T-helper 2 cell treated with Interferon-gamma antibody and Interleukin-4, amounts not matched to agents 100 ng/mL and 5 ng/mL, for 36 hours (primary cell): ENCODE measurements at regions not wholly inside any gene's neighbourhood (a gene's known extent, or its start where the extent isn't known, plus 50 kb on each side); places are given as distances from the start of the nearest gene placed in this dataset.

Source experiments
- intact Hi-C: fragments of 100-400 bp; cut with micrococcal nuclease; formaldehyde crosslinking; loops from one replicate; pipeline ENCODE4 v1.15.1; 2023

DNA sequence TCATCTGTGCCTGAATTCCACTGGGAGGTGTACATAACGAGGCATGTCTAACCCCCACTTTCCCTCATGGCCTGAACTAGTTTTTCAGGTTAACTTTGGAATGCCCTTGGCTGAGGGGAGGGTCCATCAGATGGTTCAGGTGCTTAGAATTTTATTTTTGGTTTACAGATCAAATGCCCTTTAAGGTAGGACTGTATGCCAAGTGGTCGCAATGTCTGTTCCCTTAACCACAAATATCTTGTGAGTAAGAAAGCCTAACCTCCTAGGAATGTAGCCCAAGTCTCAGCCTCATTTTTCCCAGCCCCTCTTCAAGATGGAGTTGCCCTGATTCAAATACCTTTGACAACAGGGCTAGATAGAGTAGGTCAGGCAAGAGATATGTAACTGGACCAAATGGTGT lies 78.4 kb downstream of the RNASET2 start:
- intact Hi-C loops: no loop called here

DNA sequence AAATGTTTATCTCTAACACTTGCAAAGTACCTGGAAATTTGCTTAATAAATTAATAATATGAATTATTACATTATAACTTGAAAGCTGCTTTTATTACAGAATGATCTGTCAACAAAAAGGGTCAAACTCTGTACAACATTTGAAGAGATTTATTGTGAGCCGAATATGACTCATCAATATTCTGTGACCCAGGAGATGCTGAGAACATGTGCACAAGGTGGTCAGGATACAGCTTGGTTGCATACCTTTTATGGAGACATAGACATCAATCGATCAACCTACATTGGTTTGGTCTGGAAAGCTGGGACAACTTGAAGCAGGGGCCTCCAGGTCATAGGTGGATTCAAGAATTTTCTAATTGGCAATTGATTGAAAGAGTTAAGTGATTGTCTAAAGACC lies 79.0 kb downstream of the RNASET2 start:
- intact Hi-C loops: no loop called here

DNA sequence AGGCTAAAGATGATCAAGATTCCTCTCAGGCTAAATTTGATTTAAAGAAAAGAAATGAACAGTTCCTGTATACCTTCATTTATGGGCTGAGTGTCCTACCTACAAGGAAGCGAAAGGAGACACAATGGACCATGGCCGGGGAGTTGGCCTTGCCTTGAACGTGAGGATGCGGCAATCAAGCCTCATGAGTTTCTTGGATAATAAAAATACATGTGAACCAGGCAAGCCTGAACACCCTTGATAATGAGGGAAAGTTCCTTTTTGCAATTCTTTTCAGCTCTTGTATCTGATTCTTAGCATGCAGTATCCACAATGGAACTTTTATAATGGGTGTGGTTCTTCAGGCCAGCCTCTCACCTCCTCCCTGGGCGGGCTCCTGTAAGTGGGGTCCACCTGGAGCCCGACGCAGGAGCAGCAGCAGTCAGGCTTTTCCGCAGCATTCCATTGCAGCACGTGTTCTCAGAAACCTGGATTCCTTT lies 83.8 kb downstream of the RNASET2 start:
- intact Hi-C loops: no loop called here

DNA sequence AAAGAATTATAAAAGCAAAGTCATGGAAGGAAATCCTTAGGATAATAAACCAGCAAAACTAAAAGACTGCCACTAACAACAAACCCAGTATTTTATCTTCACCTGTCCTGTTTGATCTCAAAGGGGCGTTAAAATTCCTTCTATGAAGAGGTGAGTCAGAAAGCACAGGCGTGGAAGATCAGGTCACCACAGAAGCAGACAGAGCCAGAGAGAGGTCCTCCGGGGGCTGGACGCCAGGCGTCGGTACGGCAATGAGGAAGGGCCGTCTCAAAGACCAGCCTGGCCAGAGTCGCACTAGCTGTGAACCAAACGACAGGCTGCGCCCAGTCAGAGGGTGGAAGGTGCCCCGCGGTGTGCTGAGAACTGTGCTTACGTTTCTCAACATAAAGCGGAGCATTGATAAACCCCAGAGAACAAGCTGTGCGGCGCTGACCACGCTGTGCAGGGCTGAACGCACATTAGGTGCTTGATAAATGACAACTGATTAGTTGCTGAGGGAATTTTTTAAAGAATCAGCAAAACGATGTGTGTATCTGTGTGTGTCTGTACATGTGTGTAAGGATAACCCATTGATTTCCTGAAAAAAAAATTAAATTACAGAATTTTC lies 85.6 kb downstream of the RNASET2 start:
- intact Hi-C loops: no loop called here

DNA sequence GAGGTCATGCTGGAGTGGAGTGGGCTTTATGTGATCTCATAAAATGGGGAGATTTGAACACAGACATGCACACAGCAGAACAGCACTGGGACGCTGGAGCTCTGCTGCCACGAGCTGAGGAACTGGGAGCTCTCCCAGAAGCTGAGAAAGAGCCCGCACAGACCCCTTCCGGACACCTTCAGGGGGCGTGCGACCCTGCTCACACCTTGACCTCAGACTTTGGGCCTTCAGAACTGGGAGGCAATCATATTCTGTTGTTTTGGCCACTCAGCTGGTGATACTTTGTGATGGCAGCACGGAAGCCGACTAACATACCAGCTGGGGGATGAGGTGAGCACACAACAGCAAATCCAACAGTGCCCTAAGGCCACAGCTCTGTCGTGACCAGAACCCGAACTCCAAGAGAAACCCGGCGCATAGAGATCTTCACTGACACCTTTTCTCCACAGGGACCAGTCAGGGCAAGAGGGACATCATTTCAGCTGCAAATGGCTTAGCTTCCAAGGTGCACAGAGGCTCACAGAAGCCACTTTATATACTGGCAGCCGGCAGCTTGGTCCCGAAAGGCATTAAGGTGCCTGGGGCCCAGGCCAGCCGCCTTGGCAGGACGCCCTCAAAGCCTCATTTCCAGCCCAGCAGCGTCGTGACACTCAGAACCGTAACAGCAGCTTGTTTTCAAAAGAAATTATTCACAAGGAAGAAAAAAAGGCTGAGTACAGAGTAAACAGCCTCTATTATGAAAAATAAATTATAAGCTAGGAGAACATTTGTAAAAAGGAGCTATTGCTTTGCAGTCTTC lies 89.3 kb downstream of the RNASET2 start:
- intact Hi-C loops: no loop called here

DNA sequence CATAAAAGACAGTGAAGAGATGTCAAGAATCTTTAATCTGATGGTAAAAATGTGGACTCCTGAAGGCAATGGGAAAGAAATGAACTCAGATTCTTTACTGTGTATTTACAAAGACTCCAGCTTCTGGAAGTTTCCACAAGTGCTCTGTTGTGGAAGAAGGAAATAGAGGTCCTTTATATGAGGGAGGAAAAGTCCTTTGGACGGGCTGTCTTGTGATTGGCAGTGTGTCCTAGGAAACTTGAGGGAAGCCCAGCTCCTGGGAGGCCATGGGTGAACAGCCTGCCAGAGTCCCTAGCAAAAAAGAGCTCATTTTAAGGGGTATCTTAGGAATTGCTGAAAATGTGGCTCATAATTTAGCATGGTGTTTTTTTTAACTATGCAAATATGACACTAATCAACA lies 92.0 kb downstream of the RNASET2 start:
- intact Hi-C loops: loop anchor here (5.0 kb wide), 3 partner anchors 77 to 133 kb away; partner anchors contain the start of gene CEP43

DNA sequence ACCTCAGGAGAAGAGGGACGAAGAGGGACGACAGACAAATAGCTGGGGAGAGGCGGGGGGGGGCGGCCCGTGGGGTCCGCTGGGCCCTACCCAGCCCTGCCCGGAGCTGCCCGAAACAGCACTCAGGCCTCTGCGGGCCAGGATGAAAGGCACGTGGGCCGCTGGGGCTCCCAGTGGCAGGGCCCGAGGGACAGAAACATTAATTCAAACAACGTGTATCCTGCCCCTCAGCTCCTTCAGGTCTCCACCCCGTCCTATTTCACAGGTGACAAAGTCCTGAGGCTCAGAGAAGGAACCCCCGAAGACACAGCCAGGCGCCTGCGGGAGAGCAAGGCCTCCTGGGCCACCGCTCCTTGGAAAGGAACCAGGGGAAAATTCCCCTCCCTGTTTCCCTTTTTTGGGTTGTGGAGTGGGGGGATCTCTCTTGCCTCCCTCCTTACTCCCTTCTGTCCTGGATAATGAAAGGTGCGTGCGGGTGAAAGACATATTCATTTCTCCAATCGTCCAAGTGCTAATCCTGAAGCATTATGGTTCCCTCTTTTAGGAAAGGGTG lies 93.3 kb downstream of the RNASET2 start:
- intact Hi-C loops: loop anchor here (5.0 kb wide), 3 partner anchors 76 to 134 kb away; partner anchors contain the start of gene CEP43

DNA sequence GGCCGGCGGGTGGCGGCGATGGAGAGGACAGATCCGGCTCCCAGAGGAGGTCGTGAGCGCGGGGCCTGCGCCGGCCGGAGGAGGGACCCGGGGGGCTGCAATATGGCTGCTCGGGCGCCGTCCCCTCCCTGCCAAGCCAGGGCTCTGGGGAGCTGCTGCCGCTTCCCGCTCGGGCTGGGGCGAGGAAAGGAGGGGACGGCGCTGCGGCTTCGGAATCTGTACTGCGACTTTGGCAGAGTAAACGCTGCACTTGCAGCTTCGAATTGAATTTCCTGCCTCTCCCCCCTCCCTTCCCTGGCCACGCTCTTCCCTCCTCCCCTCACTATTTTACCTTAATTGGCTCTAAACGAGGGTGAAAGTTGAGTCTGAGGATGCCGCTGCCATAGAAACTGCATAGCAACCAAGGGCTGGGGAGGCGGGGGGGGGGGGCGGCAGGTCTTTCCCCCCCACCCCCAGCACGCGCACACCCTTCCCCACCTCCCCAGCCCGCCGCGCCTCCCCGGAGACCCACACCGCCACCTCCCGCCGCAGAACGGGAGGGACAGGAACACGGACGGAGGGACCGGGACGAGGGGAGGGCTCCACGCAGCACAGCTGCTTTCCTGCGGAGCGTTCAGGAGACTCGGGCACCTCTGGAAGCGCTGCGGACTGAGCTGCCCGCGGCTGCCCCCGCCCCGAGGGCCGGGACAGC lies 93.9 kb downstream of the RNASET2 start:
- intact Hi-C loops: loop anchor here (5.0 kb wide), 3 partner anchors 75 to 135 kb away; partner anchors contain the start of gene CEP43

DNA sequence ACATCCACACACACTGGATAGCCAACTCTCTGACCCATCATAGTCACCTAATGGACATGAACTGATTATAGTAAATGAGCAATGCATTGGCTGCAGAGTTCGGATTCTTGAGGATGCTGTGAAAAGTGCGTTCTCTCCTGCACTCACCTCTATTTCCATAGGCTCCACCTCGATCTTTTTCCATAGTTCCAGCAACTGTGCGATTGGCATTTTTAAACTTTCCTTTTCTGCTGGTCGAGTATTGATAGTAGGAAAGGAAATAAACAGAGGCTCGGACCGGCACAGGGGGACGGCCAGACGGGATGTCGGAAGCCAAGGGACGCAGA lies 94.4 kb downstream of the RNASET2 start:
- intact Hi-C loops: loop anchor here (5.0 kb wide), 3 partner anchors 75 to 135 kb away; partner anchors contain the start of gene CEP43

DNA sequence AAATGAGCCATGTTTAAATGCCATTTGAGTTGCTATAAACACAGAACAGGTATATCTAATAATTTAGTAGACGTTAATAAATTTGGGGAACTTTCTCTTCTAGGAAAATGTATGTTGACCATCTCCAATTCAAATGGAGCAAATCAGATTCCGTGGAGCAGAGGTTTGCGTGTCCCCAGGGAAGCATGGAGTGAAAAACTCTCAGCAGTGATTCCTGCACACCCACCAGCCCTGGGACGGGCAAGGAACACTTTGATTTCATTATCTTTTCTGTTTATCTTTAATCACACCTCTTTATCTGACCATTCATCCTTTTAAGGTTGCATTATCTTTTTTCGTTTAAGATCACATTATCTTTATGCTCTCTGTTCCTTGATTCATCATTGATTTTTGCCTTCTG lies 95.0 kb downstream of the RNASET2 start:
- intact Hi-C loops: loop anchor here (5.0 kb wide), 3 partner anchors 74 to 136 kb away; partner anchors contain the start of gene CEP43

DNA sequence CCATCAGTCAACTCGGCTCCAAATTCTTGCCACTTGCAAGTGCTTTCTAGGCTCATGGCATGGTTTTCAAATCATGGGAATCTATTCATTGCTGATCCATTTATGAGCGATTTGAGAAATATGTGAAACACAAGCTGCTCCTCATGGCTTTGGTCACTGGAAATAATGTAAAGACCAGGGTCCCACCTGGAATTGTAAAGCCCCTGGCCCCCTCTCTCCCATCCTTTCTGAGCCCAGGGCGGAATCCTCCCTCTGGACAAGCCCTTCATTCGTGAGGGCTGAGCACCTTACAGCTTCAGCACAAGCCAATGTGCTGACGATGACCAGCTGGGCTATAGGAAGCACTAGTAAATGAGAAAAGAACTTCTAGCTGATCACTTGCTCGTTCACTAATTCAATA lies 96.0 kb downstream of the RNASET2 start:
- intact Hi-C loops: loop anchor here (5.0 kb wide), 3 partner anchors 73 to 137 kb away; partner anchors contain the start of gene CEP43

DNA sequence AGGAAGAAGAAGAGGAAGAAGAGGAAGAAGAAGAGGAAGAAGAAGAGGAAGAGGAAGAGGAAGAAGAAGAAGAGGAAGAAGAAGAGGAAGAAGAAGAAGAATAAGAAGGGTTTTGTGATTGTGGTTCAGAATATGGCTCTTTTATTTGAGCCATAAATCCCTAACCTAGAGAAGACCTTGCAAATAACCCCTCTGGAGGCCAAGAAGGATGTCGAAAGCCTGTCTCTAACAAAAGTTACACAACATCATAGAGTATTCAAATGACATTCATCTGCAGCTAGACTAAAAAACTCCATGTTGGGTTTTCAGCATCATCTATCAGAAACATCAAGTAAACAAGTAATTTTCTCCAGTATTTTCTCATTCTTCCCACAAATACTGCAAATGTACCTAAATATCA lies 100.9 kb downstream of the RNASET2 start:
- intact Hi-C loops: no loop called here

DNA sequence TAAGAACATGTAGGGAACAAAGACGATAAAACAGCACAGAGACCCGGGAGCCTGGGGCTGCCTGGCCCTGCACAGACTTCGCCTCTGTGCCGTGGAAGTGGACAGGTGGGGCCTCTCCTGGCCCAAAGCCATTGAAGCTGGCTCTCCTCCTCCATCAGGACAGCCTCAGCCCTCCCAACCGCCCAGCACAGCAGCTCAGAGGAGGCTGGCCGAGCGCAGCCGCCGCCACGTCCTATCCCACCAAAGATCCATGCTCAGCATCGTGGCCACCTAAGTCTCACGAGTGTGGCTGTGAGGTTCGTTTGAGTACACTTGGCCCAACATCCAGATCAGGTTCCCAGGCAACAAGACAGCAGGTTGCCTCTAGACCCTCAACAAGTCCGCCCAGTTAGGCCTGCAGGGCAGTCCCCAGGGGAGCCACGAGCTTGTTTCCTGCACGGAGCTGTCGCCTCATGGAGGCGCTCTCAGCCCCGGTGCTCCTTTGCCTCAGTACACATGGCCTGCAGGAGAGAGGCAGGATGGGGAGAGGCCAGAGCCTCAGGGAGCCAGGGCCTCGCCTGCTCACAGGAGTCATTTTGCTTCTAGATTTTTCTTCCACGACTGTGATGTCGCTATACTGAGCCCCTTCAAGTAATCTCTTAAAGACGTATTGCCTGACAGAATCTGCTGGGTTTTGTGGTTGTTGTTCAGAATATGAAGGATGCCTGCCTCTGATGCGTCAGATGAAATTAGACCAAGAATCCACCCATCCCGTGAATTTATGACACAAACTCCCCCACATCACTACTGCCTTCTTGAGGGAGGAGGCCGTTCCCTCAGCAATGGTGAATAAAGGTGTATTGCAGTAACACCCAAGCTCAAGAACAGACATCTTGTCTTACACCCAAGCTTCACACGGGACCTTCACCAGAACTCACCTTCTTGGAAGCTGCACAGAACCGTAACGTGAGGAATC lies 102.7 kb downstream of the RNASET2 start:
- intact Hi-C loops: no loop called here

DNA sequence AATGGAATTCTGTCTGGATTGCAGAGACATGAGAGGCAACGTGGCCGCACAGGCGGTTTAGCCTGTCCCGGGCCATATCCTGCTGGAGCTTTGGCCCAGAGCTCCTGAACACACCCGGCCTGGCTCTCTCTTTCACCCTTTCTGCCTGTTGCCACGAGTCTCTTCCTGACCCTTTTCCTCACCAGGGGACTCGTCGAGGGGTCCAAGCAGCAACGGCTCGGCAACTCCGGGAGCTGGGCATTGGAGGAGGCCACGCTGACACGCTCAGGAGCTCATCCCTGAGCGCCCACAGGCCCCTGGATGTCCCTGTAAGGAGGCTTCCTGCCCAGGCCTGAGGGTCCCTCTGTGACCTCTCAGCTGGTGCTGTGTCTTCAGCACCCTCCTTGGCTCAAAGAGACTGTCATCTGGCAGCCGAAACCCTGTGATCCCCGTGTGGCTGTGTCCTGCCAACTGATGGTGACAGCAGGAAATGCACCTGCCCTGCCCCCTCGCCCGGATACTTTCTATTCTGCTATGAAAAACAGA lies 103.8 kb downstream of the RNASET2 start:
- intact Hi-C loops: no loop called here

DNA sequence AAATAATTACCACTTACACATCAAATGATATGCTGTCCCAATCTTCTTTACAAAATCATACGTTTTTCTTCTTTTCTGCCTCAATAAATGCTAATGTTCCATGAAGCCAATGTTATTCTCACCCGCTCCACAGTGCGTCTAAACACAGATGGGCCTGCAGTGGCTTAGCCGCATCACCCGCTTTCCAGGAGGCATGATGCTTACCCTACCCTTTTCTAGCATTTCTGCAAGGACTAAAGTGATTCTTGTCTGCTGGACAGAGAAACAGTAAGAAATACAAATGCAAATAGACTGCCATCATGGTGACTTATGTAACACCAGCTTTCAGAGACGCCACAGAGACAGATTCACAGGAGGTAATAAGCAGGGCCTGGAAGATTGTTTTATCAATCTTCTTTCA lies 104.4 kb downstream of the RNASET2 start:
- intact Hi-C loops: no loop called here

DNA sequence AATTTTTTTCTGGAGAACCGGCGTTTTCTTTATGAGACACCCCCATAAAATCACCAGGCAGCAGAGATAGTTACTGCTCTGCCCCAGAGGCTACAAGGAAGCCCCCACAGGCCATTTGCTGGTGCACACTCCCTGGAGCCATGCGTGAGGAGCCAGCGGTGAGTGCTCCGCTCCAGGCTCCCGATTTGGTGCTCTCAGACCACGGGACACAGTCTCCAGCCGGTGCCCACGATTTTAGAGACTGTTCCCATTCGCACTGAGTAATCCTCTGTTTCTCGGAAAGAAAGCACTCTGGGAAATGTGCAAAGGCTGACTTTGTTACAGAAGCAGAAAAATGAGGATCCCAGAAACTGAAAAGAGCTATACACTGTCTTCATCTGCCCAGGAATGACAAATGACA lies 104.9 kb downstream of the RNASET2 start:
- intact Hi-C loops: no loop called here

DNA sequence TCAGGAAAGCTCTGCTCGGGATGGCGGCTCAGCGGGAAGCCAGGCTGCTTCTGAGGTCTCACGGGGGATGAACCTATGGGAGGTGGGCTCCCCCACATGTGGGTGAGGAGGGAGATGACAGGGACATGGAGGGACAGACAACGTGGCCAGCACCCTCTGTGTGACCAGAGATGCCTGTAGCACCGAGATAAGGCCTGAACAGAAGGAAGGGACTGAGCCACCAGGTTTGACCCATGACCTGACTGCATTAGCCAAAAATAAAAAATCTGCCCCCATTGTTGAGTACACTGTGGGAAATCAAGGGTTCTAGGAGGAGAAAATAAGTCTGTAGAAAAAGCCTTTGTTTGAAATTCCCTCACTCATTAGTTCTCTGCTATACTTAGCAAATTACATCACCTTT lies 105.7 kb downstream of the RNASET2 start:
- intact Hi-C loops: no loop called here

DNA sequence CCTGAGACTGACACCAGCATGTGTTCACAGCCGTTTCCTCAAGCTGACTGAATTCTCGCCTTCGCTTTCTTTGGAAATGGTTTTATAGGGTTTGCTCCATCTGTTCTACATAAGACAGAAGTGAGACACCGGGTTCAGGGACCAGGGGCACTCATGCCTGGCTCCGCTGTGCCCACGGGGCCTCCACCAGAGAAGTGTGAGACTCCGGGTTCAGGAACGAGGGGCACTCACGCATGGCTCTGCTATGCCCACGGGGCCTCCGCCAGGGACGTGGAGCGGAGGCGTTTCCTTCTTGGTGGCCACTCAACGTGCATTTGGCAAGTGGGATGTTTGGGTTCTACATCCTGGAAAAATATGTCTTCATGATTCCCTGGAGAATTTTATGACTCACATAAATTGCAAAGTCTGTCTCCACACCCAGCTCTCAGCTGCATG lies 106.6 kb downstream of the RNASET2 start:
- intact Hi-C loops: no loop called here

DNA sequence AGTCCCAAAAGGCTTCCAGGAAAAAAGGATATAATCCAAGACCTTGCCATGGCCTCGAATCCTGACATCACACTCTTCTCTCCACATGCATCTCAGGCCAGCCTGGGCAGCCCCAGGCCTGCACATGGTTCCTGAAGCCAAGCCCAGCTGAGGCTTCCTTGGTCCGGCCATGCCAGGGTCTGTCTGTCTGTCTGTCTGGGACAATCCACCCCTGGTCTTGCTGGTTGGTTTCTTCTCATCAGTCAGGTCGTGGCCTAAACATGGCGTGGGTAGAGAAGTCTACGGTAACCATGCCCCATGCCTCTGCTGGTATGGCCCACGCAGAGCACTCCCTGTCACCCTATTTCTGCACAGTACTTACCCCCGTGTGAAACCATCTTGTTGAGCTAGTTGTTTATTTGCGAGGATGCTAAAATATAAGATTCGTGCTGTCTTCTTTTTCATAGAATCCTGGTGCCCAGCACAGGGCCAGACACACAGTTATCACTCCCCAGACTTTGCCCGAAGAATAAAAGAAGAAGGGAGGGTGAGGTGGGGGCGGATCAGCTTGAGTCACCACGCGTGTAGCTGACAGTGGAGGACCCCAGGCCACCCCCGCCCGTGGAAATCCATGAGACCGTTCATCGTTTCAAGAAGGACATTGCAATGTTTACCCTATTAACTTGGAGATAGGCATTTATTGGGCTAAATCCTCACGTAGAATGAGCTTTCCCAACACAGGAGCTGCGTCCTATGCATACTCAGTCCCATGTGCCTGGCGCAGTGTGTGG lies 107.2 kb downstream of the RNASET2 start:
- intact Hi-C loops: no loop called here
